ENCODE measurements at regions not wholly inside any gene's neighbourhood (a gene's known extent, or its start where the extent isn't known, plus 50 kb on each side); places are given as distances from the start of the nearest gene placed in this dataset.

DNA sequence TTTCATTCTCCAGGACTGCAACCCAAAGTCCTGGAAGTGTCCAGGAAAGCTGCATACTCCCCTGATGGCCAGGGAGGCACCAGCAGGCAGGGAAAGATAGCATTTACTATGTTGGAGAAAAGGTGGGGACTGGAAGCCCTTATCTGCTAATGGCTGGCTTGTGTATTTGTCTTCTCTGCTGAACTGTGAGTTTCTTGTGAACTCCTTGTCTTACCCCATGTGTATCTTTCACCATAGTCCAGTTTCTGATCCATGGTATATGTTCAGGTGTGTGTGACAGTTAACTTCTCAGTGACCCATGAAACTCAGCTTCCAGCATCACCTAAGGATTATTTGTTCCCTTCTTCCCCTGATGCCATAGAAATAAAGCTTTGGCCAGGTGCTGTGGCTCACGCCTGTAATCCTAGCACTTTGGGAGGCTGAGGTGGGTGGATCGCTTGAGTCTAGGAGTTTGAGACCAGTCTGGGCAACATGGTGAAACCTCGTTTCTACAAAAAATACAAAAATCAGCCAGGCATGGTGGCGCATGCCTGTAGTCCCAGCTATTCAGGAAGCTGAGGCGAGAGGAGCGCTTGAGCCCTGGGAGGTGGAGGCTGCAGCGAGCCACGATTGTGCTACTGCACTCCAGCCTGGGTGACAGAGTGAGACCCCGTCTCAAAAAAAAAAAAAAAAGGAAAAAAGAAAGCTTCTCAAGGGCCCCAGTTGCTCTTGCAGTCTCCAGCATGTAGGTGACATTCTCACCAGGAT lies 112.8 kb upstream of the MAP4K3 start:
- H3K4me3 ChIP-seq = no peak overlapping the region
- no peaks in the 10 kb centered on the region for H3K36me3 ChIP-seq
- H3K4me1 ChIP-seq = no peaks in the 10 kb centered on the region
- H3K9me3 ChIP-seq = peaks cover 0 to 5% of the 10 kb centered on the region in 2 donors
- TF ChIP-seq CTCF (IDR thresholded peaks at IDR 0.05) = no peak
- DNase-seq (ENCODE audit: low spot score) = no peak
- no peak overlapping the region for H3K27ac ChIP-seq
- H3K27me3 ChIP-seq = no peaks in the 10 kb centered on the region

- DNase-seq (ENCODE audit: low spot score) = no peak
- Histone ChIP-seq H3K27me3 (no peaks in the 10 kb centered on the region), H3K27ac (no peak overlapping the region)
Observed at GRCh38 chr2:39550701-39551285, 113.7 kb upstream of the MAP4K3 start.

GRCh38 chr2:39558906-39559305 lies 106.8 kb upstream of the TMEM178A start:
- TF ChIP-seq CTCF (IDR thresholded peaks at IDR 0.05) = no peak
- no peak for DNase-seq (ENCODE audit: low spot score)
- H3K4me3 ChIP-seq = no peak overlapping the region
- peaks cover 5 to 21% of the 10 kb centered on the region in 2 donors for H3K9me3 ChIP-seq
- H3K36me3 ChIP-seq = no peaks in the 10 kb centered on the region
- no peaks in the 10 kb centered on the region for H3K4me1 ChIP-seq
- H3K27ac ChIP-seq = no peak overlapping the region
- H3K27me3 ChIP-seq = no peaks in the 10 kb centered on the region

More at GRCh38 chr2:39550701-39551285, 113.7 kb upstream of the MAP4K3 start:
- Histone ChIP-seq H3K36me3 (no peaks in the 10 kb centered on the region), H3K4me1 (no peaks in the 10 kb centered on the region), H3K4me3 (no peak overlapping the region), H3K9me3 (peaks cover 0 to 5% of the 10 kb centered on the region in 2 donors)
- no peak for TF ChIP-seq CTCF (IDR thresholded peaks at IDR 0.05)

- Histone ChIP-seq H3K4me3 (no peak overlapping the region), H3K9me3 (peaks cover 5 to 25% of the 10 kb centered on the region in 2 donors), H3K36me3 (no peaks in the 10 kb centered on the region), H3K27ac (no peak overlapping the region), H3K27me3 (no peaks in the 10 kb centered on the region), H3K4me1 (peaks cover 0 to 12% of the 10 kb centered on the region in 2 donors)
- no peak for TF ChIP-seq CTCF (IDR thresholded peaks at IDR 0.05)
- DNase-seq (ENCODE audit: low spot score) = no peak
Observed at GRCh38 chr2:39563572-39563971, 102.1 kb upstream of the TMEM178A start.

DNA sequence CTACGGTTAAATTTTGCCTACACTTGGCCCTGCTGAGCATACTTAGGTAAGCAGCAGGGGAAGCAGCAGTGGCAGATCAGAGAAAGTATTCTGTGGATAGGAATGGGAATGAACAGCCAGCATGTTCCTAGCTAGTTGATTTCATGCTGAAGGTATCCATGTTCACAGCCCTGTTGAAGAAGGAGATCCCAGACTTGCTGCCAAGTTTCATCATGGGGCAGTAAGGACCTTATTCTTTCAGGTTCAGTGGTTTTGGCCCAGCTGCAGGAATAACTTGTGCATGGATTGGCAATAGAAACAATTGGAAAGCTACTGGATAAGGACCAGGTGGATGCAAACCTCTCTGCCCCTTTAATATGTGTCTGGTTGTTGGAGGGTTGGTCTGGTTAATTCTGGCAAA lies 98.2 kb upstream of the TMEM178A start:
- DNase-seq (ENCODE audit: low spot score) = no peak
- H3K36me3 ChIP-seq = no peaks in the 10 kb centered on the region
- H3K4me3 ChIP-seq = no peak overlapping the region
- H3K27me3 ChIP-seq = no peaks in the 10 kb centered on the region
- H3K4me1 ChIP-seq = peaks cover 0 to 37% of the 10 kb centered on the region in 2 donors
- H3K27ac ChIP-seq = no peak overlapping the region
- TF ChIP-seq CTCF (IDR thresholded peaks at IDR 0.05) = no peak
- H3K9me3 ChIP-seq = peaks cover 5 to 18% of the 10 kb centered on the region in 2 donors
